ENCODE measurements at regions not wholly inside any gene's neighbourhood (a gene's known extent, or its start where the extent isn't known, plus 50 kb on each side); places are given as distances from the start of the nearest gene placed in this dataset.
"Not testable (repeated sequence)": the region's sequence is repeated elsewhere in the genome, so short reads cannot be mapped to it uniquely, and the experiment has no call there.

DNA sequence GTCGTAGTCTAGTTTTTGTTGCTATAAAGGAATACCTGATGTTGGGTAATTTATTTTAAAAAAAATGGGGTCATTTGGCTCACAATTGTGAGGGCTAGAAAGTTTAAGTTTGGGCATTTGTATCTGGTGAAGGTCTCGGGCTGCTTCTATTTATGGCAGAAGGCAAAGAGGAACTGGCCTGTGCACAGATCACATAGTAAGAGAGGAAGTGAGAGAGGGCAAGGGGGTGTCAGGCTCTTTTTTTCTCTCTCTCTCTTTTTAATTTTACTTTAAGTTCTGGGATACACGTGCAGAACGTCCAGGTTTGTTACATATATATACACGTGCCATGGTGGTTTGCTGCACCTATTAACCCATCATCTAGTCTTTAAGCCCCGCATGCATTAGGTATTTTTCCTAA is 453.3 kb downstream of the DIRAS2 start:
- Histone ChIP-seq H4K91ac (ENCODE audit: low read depth, low read length) (no peak overlapping the region), H3K79me1 (ENCODE audit: low read length) (no peaks in the 10 kb centered on the region), H4K8ac (ENCODE audit: low read depth, low read length) (no peak overlapping the region), H4K12ac (ENCODE audit: low read depth, low read length) (no peak overlapping the region), H2AK5ac (ENCODE audit: low read length) (no peak overlapping the region), H3K4ac (ENCODE audit: low read depth, low read length) (no peak overlapping the region), H2BK12ac (ENCODE audit: low read length) (no peak overlapping the region), H3K9ac (ENCODE audit: low read length) (no peak overlapping the region), H3K79me2 (ENCODE audit: control insufficient read depth, insufficient read depth, low read length, poor library complexity) (no peaks in the 10 kb centered on the region), H2BK5ac (ENCODE audit: low read depth, low read length, poor library complexity) (no peak overlapping the region), H3K9me3 (ENCODE audit: insufficient read depth, low read depth, low read length) (no peaks in the 10 kb centered on the region), H2AFZ (ENCODE audit: insufficient read depth, low read length, poor library complexity) (no peak overlapping the region), H3K23ac (ENCODE audit: low read length) (no peak overlapping the region), H3K27me3 (ENCODE audit: insufficient read depth, low read length) (no peaks in the 10 kb centered on the region), H3K27ac (ENCODE audit: low read depth, low read length) (no peak overlapping the region), H3K18ac (ENCODE audit: low read length) (no peak overlapping the region), H2BK120ac (ENCODE audit: insufficient read depth, low read length, poor library complexity) (no peak overlapping the region), H3K4me1 (ENCODE audit: control insufficient read depth in 1 of 2, insufficient read depth in 2 of 2, low read length in 2 of 2) (no peaks in the 10 kb centered on the region), H3K14ac (ENCODE audit: low read length) (no peak overlapping the region), H3K36me3 (ENCODE audit: control insufficient read depth in 1 of 2, insufficient read depth in 2 of 2, low read length in 2 of 2) (no peaks in the 10 kb centered on the region), H3K4me2 (ENCODE audit: low read length) (no peak overlapping the region), H3K4me3 (ENCODE audit: low read depth, low read length) (no peak overlapping the region)
- no peak for DNase-seq
- no CpG with 5 or more reads among the region's 6 CpGs for WGBS (ENCODE audit: extremely low coverage, insufficient coverage, insufficient read length)

DNA sequence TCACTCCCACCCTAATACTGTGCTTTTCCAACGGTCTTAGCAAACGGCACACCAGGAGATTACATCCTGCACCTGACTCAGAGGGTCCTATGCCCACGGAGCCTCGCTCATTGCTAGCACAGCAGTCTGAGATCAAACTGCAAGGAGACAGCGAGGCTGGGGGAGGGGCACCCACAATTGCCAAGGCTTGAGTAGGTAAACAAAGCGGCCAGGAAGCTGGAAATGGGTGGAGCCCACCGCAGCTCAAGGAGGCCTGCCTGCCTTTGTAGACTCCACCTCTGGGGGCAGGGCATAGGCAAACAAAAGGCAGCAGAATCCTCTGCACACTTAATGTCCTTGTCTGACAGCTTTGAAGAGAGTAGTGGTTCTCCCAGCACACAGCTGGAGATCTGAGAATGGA is 450.2 kb downstream of the DIRAS2 start:
- H3K79me2 ChIP-seq (ENCODE audit: control insufficient read depth, insufficient read depth, low read length, poor library complexity); H3K23ac ChIP-seq (ENCODE audit: low read length); H3K4ac ChIP-seq (ENCODE audit: low read depth, low read length); H2BK120ac ChIP-seq (ENCODE audit: insufficient read depth, low read length, poor library complexity); H3K18ac ChIP-seq (ENCODE audit: low read length); H2BK12ac ChIP-seq (ENCODE audit: low read length); H3K9ac ChIP-seq (ENCODE audit: low read length); H4K8ac ChIP-seq (ENCODE audit: low read depth, low read length); H2BK5ac ChIP-seq (ENCODE audit: low read depth, low read length, poor library complexity); H3K4me2 ChIP-seq (ENCODE audit: low read length); H3K4me3 ChIP-seq (ENCODE audit: low read depth, low read length); H2AK5ac ChIP-seq (ENCODE audit: low read length); H4K91ac ChIP-seq (ENCODE audit: low read depth, low read length); H3K4me1 ChIP-seq (ENCODE audit: control insufficient read depth in 1 of 2, insufficient read depth in 2 of 2, low read length in 2 of 2); H3K36me3 ChIP-seq (ENCODE audit: control insufficient read depth in 1 of 2, insufficient read depth in 2 of 2, low read length in 2 of 2); DNase-seq; H3K79me1 ChIP-seq (ENCODE audit: low read length); H3K14ac ChIP-seq (ENCODE audit: low read length); H2AFZ ChIP-seq (ENCODE audit: insufficient read depth, low read length, poor library complexity); H3K27ac ChIP-seq (ENCODE audit: low read depth, low read length); H3K9me3 ChIP-seq (ENCODE audit: insufficient read depth, low read depth, low read length); H3K27me3 ChIP-seq (ENCODE audit: insufficient read depth, low read length); H4K12ac ChIP-seq (ENCODE audit: low read depth, low read length): not testable (repeated sequence)
- WGBS (ENCODE audit: extremely low coverage, insufficient coverage, insufficient read length), result no CpG with 5 or more reads among the region's 7 CpGs

DNA sequence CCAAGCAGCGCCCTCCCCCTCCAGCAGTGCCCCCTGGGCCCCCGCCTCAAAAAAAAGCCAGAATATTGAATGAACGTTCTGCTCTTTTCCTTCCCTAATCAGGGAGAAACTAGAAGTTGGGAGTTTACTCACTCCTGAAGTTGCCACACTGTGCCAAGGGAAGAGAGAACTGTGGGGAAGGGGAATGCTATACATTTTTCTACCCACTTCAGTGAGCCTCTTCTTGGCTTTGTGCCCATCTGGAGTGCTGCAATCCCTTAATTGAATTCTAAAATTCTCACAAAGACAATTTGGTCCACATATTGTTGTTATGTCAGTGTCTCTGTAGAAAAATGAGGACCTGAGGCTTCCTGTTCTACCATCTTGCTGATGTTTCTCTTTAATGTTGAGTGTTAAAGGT is 443.7 kb downstream of the DIRAS2 start:
- H3K4me1 ChIP-seq (ENCODE audit: control insufficient read depth in 1 of 2, insufficient read depth in 2 of 2, low read length in 2 of 2), result no peaks in the 10 kb centered on the region
- H3K4me3 ChIP-seq (ENCODE audit: low read depth, low read length), result no peak overlapping the region
- DNase-seq, result peak in 1 of 2 donors; percentile 63
- no peak overlapping the region for H2AFZ ChIP-seq (ENCODE audit: insufficient read depth, low read length, poor library complexity)
- no peak overlapping the region for H3K4ac ChIP-seq (ENCODE audit: low read depth, low read length)
- no peak overlapping the region for H3K9ac ChIP-seq (ENCODE audit: low read length)
- H3K9me3 ChIP-seq (ENCODE audit: insufficient read depth, low read depth, low read length), result no peaks in the 10 kb centered on the region
- H4K12ac ChIP-seq (ENCODE audit: low read depth, low read length), result no peak overlapping the region
- no peak overlapping the region for H2BK12ac ChIP-seq (ENCODE audit: low read length)
- WGBS (ENCODE audit: extremely low coverage, insufficient coverage, insufficient read length), result no CpG with 5 or more reads among the region's 3 CpGs
- no peak overlapping the region for H4K8ac ChIP-seq (ENCODE audit: low read depth, low read length)
- H3K27ac ChIP-seq (ENCODE audit: low read depth, low read length), result no peak overlapping the region
- H3K36me3 ChIP-seq (ENCODE audit: control insufficient read depth in 1 of 2, insufficient read depth in 2 of 2, low read length in 2 of 2), result no peaks in the 10 kb centered on the region
- no peak overlapping the region for H3K14ac ChIP-seq (ENCODE audit: low read length)
- H2AK5ac ChIP-seq (ENCODE audit: low read length), result no peak overlapping the region
- no peak overlapping the region for H3K23ac ChIP-seq (ENCODE audit: low read length)
- no peaks in the 10 kb centered on the region for H3K79me2 ChIP-seq (ENCODE audit: control insufficient read depth, insufficient read depth, low read length, poor library complexity)
- no peaks in the 10 kb centered on the region for H3K27me3 ChIP-seq (ENCODE audit: insufficient read depth, low read length)
- H3K4me2 ChIP-seq (ENCODE audit: low read length), result no peak overlapping the region
- H3K18ac ChIP-seq (ENCODE audit: low read length), result no peak overlapping the region
- H4K91ac ChIP-seq (ENCODE audit: low read depth, low read length), result no peak overlapping the region
- H3K79me1 ChIP-seq (ENCODE audit: low read length), result no peaks in the 10 kb centered on the region
- no peak overlapping the region for H2BK5ac ChIP-seq (ENCODE audit: low read depth, low read length, poor library complexity)
- no peak overlapping the region for H2BK120ac ChIP-seq (ENCODE audit: insufficient read depth, low read length, poor library complexity)

DNA sequence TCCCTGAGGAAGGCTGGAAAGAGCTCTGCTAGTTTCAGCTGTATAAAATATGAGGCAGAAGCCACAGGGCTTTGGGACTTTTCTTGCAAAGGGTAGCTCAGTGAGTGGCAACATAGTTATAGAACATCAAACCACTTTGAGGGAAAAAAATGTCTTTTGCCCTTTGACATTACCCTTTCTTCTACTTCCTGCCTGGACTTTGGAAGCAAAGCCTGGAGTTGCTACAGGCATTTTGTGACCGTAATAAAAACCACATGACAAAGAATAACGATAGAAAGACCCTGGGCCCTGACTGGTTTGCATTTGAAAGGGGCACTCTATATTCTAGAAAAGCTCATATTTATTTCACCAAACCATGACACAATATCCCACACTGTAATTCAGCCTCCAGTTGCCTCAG is 440.9 kb downstream of the DIRAS2 start:
- no peak overlapping the region for H3K4me3 ChIP-seq (ENCODE audit: low read depth, low read length)
- no peak overlapping the region for H3K14ac ChIP-seq (ENCODE audit: low read length)
- no peak overlapping the region for H3K9ac ChIP-seq (ENCODE audit: low read length)
- no peak overlapping the region for H3K4ac ChIP-seq (ENCODE audit: low read depth, low read length)
- H4K12ac ChIP-seq (ENCODE audit: low read depth, low read length), result no peak overlapping the region
- no peak overlapping the region for H3K18ac ChIP-seq (ENCODE audit: low read length)
- no peaks in the 10 kb centered on the region for H3K4me1 ChIP-seq (ENCODE audit: control insufficient read depth in 1 of 2, insufficient read depth in 2 of 2, low read length in 2 of 2)
- no peak overlapping the region for H3K27ac ChIP-seq (ENCODE audit: low read depth, low read length)
- H3K36me3 ChIP-seq (ENCODE audit: control insufficient read depth in 1 of 2, insufficient read depth in 2 of 2, low read length in 2 of 2), result no peaks in the 10 kb centered on the region
- H3K79me2 ChIP-seq (ENCODE audit: control insufficient read depth, insufficient read depth, low read length, poor library complexity), result no peaks in the 10 kb centered on the region
- H2BK5ac ChIP-seq (ENCODE audit: low read depth, low read length, poor library complexity), result no peak overlapping the region
- no peak overlapping the region for H4K91ac ChIP-seq (ENCODE audit: low read depth, low read length)
- H3K79me1 ChIP-seq (ENCODE audit: low read length), result no peaks in the 10 kb centered on the region
- DNase-seq, result no peak
- no peak overlapping the region for H3K23ac ChIP-seq (ENCODE audit: low read length)
- no peak overlapping the region for H2AK5ac ChIP-seq (ENCODE audit: low read length)
- no peaks in the 10 kb centered on the region for H3K27me3 ChIP-seq (ENCODE audit: insufficient read depth, low read length)
- H3K4me2 ChIP-seq (ENCODE audit: low read length), result no peak overlapping the region
- no peak overlapping the region for H2BK12ac ChIP-seq (ENCODE audit: low read length)
- no peak overlapping the region for H4K8ac ChIP-seq (ENCODE audit: low read depth, low read length)
- H3K9me3 ChIP-seq (ENCODE audit: insufficient read depth, low read depth, low read length), result no peaks in the 10 kb centered on the region
- WGBS (ENCODE audit: extremely low coverage, insufficient coverage, insufficient read length), result no CpG with 5 or more reads among the region's 2 CpGs
- no peak overlapping the region for H2BK120ac ChIP-seq (ENCODE audit: insufficient read depth, low read length, poor library complexity)
- no peak overlapping the region for H2AFZ ChIP-seq (ENCODE audit: insufficient read depth, low read length, poor library complexity)
